Colonic mucosa (tissue), 4 donors: ENCODE measurements at regions not wholly inside any gene's neighbourhood (a gene's known extent, or its start where the extent isn't known, plus 50 kb on each side); places are given as distances from the start of the nearest gene placed in this dataset.

Source experiments
- DNase-seq: peaks from one replicate; pipeline ENCODE4 v3.0.0-alpha.2; 2020
- H3K27ac ChIP-seq: fragments of 200-600 bp; one replicate; pipeline ENCODE4 v1.8.0; 2021
- H3K27me3 ChIP-seq: fragments of 200-600 bp; one replicate; pipeline ENCODE4 v1.8.0; 2021
- H3K36me3 ChIP-seq: fragments of 200-600 bp; one replicate; pipeline ENCODE4 v1.8.0; 2021
- H3K4me1 ChIP-seq: fragments of 200-600 bp; one replicate; pipeline ENCODE4 v1.8.0; 2021; ENCODE audit warnings: mild to moderate bottlenecking
- H3K4me3 ChIP-seq: fragments of 200-600 bp; one replicate; pipeline ENCODE4 v1.8.0; 2021
- H3K9ac ChIP-seq, 2 donors: one replicate each; pipeline ENCODE4 v1.7.0; 2013; ENCODE audit warnings: control low read depth in 2 of 2, low read depth in 2 of 2, low read length in 2 of 2
- H3K9me3 ChIP-seq: fragments of 200-600 bp; one replicate; pipeline ENCODE4 v1.8.0; 2021
- intact Hi-C: fragments of 100-400 bp; cut with DNase I; formaldehyde crosslinking; loops from one replicate; pipeline ENCODE4 v1.14.1; 2022
- TF ChIP-seq, protein P1 (sequence below): fragments of 200-600 bp; IDR thresholded peaks from one replicate; pipeline ENCODE4 v1.8.0; 2022; ENCODE audit warnings: antibody characterized with exemption, mild to moderate bottlenecking
- donor health status: healthy.
- donor health status: DM: no; HTN: no; CAD: no.
- donor health status: DM: no; HTN: no; CAD: no.

DNA sequence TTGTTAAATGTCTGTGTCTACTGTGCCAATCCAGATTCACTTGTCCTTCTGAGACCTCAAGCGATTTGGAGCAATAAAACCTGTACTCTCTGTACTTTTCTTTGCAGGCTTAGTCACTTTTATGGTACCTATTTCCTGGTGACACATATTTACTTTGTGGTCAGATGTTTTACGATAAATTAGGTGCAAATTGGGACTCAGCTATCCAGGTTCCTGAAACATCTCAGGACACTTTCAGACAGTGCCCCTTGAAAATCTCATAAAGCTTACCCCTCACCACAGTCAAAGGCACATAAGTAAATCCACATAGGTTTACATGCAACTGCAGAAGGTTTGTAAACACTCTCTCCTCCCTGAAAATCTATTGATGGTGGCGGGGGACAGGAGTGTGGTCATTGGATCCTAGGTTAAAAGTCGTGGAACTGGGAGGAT, 438.8 kb downstream of the EFNB2 start:
- peak overlapping the region in 1 of 2 donors; percentile 49 for H3K9ac ChIP-seq
- H3K36me3 ChIP-seq = no peaks in the 10 kb centered on the region
- H3K27me3 ChIP-seq = no peaks in the 10 kb centered on the region
- H3K4me3 ChIP-seq = no peak overlapping the region
- H3K4me1 ChIP-seq = peaks cover 10% of the 10 kb centered on the region
- TF ChIP-seq, protein P1, sequence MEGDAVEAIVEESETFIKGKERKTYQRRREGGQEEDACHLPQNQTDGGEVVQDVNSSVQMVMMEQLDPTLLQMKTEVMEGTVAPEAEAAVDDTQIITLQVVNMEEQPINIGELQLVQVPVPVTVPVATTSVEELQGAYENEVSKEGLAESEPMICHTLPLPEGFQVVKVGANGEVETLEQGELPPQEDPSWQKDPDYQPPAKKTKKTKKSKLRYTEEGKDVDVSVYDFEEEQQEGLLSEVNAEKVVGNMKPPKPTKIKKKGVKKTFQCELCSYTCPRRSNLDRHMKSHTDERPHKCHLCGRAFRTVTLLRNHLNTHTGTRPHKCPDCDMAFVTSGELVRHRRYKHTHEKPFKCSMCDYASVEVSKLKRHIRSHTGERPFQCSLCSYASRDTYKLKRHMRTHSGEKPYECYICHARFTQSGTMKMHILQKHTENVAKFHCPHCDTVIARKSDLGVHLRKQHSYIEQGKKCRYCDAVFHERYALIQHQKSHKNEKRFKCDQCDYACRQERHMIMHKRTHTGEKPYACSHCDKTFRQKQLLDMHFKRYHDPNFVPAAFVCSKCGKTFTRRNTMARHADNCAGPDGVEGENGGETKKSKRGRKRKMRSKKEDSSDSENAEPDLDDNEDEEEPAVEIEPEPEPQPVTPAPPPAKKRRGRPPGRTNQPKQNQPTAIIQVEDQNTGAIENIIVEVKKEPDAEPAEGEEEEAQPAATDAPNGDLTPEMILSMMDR = no peak
- intact Hi-C loops = loop anchor here (10.0 kb wide), 1 partner anchor 238 kb away; no protein-coding TSS in a partner anchor
- DNase-seq = no peak
- peak overlapping the region; percentile 92 for H3K27ac ChIP-seq
- no peaks in the 10 kb centered on the region for H3K9me3 ChIP-seq

DNA sequence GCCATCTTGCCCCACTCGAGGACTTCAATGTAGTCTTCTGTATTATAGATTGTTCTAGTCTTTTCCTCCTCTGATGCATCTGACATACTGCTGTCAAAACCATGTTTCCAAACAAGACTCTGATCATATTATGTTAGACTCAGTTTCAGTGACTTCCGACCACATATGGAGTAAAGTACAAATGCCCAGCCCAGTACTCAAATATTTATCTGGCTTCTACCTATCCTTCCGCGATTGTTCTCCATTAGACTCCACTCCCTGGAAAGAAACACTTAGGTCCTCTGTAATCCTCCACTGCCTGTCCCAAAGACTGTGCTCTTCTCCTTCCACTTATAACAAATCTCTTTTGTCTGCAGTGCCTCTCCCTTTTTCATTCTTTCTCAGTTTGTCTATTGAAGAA, 439.5 kb downstream of the EFNB2 start:
- no peaks in the 10 kb centered on the region for H3K36me3 ChIP-seq
- TF ChIP-seq, protein P1 = no peak
- H3K27ac ChIP-seq = peak overlapping the region; percentile 92
- peak; percentile 59 for DNase-seq
- intact Hi-C loops = loop anchor here (10.0 kb wide), 1 partner anchor 239 kb away; no protein-coding TSS in a partner anchor
- no peaks in the 10 kb centered on the region for H3K27me3 ChIP-seq
- H3K4me3 ChIP-seq = no peak overlapping the region
- peak overlapping the region in 1 of 2 donors; percentile 69 for H3K9ac ChIP-seq
- H3K4me1 ChIP-seq = peaks cover 10% of the 10 kb centered on the region
- H3K9me3 ChIP-seq = no peaks in the 10 kb centered on the region

DNA sequence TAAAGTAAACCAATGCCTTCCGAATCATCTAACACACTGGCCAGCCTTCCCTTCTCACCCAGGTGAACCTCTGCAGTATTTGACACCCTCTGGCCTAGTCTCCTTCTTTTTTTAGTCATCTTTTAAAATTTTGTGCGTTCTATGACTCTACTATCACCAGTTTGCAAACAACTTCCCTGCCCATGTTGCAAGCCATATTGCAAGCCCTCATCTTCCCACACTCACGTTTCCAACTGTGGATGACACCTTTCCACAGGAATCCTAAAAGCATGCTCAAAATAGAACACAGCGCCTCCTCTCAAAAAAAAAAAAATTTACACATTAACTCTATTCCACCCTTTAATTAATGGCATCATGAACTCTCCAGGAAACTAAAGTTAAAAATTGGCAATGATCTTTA, 440.1 kb downstream of the EFNB2 start:
- Histone ChIP-seq H3K9ac (peak overlapping the region in 1 of 2 donors; percentile 69), H3K27me3 (no peaks in the 10 kb centered on the region), H3K27ac (peak overlapping the region; percentile 92)

DNA sequence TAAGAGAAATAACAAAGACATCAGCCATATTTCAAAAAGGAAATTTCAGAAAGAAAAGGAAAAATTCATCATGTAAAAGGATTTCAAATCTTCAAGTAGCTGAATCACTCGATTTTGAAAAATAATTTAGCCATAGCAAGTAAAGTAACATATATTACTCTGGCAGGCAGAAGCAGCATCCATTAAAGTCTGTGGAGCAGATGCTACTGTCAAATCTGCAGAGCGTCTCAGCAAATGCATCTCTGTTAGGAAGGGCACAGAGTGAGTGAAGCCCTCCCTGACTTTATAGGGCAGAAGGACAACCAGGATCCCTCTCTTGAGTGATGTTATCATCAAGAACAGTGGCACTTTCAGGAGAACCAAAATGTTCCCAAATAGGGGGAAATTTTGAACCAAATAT, 445.5 kb downstream of the EFNB2 start:
- no peak overlapping the region for H3K27ac ChIP-seq
- no peaks in the 10 kb centered on the region for H3K4me1 ChIP-seq
- H3K9me3 ChIP-seq = no peaks in the 10 kb centered on the region
- intact Hi-C loops = loop anchor here (10.0 kb wide), 1 partner anchor 245 kb away; no protein-coding TSS in a partner anchor
- H3K27me3 ChIP-seq = no peaks in the 10 kb centered on the region
- H3K36me3 ChIP-seq = no peaks in the 10 kb centered on the region
- DNase-seq = no peak
- no peak overlapping the region for H3K9ac ChIP-seq
- no peak overlapping the region for H3K4me3 ChIP-seq
- TF ChIP-seq, protein P1 = no peak

More for the DNA sequence above, 440.1 kb downstream of the EFNB2 start:
- TF ChIP-seq, protein P1 = no peak
- H3K4me1 ChIP-seq = peaks cover 10% of the 10 kb centered on the region
- H3K9me3 ChIP-seq = no peaks in the 10 kb centered on the region
- intact Hi-C loops = loop anchor here (10.0 kb wide), 1 partner anchor 239 kb away; no protein-coding TSS in a partner anchor
- no peak for DNase-seq
- H3K4me3 ChIP-seq = no peak overlapping the region
- H3K36me3 ChIP-seq = no peaks in the 10 kb centered on the region

DNA sequence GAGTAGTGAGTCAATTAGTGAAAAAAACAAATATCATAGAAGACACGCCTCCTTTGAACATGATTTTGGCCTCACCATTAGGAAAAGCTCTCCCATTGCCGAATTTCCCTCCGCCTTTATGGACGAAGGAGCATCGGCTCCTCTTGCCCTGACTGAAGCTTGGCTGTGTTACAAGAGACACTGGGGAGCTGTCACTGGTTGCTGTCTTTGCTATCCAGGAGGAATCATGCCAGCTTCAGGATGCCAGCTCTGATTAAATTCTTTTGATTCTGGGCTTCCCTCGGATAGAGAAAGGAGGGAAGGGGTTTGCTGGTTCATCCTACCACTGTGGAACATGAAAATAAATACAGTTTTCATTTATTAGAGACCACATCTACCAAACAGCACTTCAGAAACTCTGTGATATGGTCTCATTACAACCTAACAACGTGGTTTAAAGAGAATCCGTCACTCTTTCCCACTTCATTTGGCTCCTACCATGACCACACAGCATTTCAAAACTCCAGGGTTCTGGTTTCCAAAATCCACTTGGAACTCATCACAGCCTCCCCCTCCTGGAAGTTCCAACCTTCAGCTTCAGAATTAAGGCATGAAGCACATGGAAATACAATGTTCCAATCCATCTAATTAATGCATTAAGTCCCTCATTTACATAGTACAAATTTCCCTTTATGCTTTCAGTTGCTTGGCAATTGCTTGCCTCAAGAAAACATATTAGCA, 446.0 kb downstream of the EFNB2 start:
- intact Hi-C loops = no loop called here
- H3K9me3 ChIP-seq = no peaks in the 10 kb centered on the region
- no peak for DNase-seq
- no peak overlapping the region for H3K9ac ChIP-seq
- no peaks in the 10 kb centered on the region for H3K36me3 ChIP-seq
- H3K27me3 ChIP-seq = no peaks in the 10 kb centered on the region
- TF ChIP-seq, protein P1 = no peak
- H3K4me3 ChIP-seq = no peak overlapping the region
- H3K27ac ChIP-seq = no peak overlapping the region
- no peaks in the 10 kb centered on the region for H3K4me1 ChIP-seq
